Fibroblast of skin of right quadriceps (primary cell): ENCODE measurements at regions not wholly inside any gene's neighbourhood (a gene's known extent, or its start where the extent isn't known, plus 50 kb on each side); places are given as distances from the start of the nearest gene placed in this dataset.

Experiments
- DNase-seq: peaks from one replicate; pipeline ENCODE4 v3.0.0-alpha.2; 2013

GRCh38 chr11:24311974-24312373, 184.9 kb upstream of the LUZP2 start:
- DNase-seq: no peak

GRCh38 chr11:24312464-24313238, 184.2 kb upstream of the LUZP2 start:
- peak; percentile 2 for DNase-seq

GRCh38 chr11:24321229-24321628, 175.6 kb upstream of the LUZP2 start:
- no peak for DNase-seq

- peak; percentile 2 for DNase-seq
Measured at GRCh38 chr11:24324211-24324610, 172.6 kb upstream of the LUZP2 start.

- no peak for DNase-seq
Measured at GRCh38 chr11:24344222-24344621, 152.6 kb upstream of the LUZP2 start.

DNA sequence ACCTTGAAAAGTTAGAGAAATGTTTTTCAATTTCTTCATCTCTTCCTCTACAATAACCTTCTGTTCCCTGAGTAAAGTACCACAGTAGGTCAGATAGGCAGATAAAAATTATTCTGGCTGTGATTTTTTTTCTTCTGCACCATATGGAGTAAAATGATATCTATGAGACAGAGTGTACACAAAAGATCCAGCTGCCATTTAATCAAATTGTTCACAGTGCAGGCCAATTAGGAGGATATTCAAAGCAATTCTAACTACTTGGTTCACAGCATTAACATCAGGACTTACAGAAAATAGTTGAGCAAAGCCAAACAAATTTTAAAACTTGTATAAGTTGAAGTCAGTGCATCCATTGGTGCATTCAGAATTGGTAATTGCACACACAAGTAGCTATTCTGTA, 147.9 kb upstream of the LUZP2 start:
- no peak for DNase-seq

- DNase-seq: no peak
Measured at GRCh38 chr11:24351179-24351578, 145.7 kb upstream of the LUZP2 start.

DNA sequence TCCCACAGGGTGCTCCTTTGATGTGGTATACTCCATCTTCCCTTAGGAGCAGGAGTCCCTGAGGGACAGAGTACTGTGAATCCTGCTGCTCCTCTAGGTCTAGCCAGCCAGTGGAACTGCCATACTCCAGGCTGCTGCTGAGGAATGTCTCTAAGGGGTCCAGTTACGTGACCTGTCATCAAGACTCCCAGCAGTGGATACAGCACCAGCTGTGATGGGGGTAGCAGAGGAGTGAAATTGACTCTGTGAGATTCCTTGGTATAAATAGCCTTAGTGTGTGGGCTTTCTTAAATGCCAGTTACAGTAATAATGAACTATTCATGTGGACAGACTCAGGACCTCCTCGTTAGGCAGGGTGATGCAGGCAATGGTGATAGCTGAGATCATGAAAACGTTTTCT, 140.4 kb upstream of the LUZP2 start:
- DNase-seq: no peak

- no peak for DNase-seq
Measured at GRCh38 chr11:24357620-24358410, 139.0 kb upstream of the LUZP2 start.

GRCh38 chr11:24372491-24372890, 124.4 kb upstream of the LUZP2 start:
- DNase-seq: no peak

GRCh38 chr11:24373516-24373915, 123.3 kb upstream of the LUZP2 start:
- no peak for DNase-seq

DNA sequence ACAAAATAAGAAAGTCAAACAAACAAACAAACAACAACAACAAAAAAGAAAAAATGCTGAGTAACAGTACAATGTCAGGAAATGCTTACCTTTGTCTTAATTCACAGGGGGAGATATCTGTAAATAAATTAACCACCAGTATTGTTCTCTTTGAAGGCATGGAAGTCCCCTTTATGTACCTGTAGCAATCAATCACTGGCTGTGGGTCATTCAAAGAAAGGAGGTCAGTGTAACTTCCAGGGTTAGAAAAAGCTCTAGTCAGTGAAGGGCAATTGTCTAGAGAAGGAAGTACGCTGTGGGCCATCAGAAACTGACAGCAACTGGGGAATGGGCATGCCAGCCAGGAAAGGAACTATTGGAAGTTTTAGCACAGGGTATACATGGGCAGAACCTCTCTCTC, 121.5 kb upstream of the LUZP2 start:
- no peak for DNase-seq

GRCh38 chr11:24375931-24376330, 120.9 kb upstream of the LUZP2 start:
- no peak for DNase-seq

- no peak for DNase-seq
Measured at GRCh38 chr11:24383137-24383536, 113.7 kb upstream of the LUZP2 start.

DNA sequence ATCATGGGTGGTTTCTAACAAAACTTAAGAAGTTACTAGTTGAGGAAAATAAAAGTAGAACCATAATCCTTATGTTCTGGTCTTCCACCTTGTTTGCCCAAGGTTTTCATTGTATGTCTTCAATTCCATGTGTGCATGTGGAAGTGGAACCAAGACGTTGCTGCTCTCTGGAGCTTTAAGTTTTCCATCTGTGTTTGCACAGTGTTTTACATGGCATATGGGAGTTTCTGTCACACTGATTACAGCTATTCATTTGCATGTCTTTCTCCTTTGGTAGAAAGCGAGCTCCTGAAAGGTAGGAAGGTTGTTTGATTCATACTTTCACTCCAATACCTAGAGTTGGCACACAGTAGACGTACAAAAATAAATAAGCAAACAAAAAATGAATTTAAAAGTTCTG, 112.6 kb upstream of the LUZP2 start:
- no peak for DNase-seq

GRCh38 chr11:24386546-24387397, 110.1 kb upstream of the LUZP2 start:
- DNase-seq: peak; percentile 42

DNA sequence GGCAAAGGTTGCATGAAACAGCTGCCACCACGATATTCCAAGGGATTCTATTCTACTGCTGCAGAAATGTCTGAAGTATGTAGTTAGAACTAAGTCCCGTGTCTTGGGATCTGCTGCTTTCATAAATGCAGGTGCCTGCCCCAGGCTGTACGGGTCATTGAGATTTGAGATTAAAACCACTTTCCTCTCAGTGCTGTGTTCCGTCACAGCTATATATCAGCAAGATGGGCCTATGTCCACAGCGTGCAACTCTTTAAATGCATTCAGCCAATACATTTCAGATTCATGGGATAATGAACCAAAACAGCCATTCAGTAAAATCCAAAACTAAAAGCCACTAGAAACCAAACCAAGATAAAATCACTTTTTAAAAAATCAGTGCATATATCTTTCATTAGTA, 107.3 kb upstream of the LUZP2 start:
- DNase-seq: no peak

DNA sequence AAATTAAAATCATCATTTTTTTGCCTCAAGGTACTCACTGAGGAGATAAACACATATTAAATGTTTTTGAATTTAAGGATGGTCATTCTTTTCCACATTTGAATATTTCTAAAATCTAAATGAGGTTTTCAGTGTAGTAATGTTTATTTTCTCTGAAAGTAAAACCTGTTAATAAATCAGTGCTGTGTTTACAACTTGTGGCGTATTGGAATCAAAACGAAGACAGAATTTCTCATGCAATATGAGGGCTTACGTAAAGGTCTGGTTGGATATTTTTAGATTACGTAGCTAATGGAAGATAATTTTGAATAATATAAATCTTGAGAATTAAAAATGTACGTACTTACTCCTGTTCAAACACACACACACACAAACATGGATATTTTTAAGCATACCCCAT, 106.8 kb upstream of the LUZP2 start:
- no peak for DNase-seq

- no peak for DNase-seq
Measured at GRCh38 chr11:24390762-24391161, 106.1 kb upstream of the LUZP2 start.

- DNase-seq: peak; percentile 12
Measured at GRCh38 chr11:24391167-24391566, 105.7 kb upstream of the LUZP2 start.

GRCh38 chr11:24400059-24400665, 96.7 kb upstream of the LUZP2 start:
- DNase-seq: no peak

GRCh38 chr11:24406389-24406788, 90.5 kb upstream of the LUZP2 start:
- no peak for DNase-seq

- DNase-seq: no peak
Measured at GRCh38 chr11:24406980-24407379, 89.9 kb upstream of the LUZP2 start.
